ENCODE measurements at regions not wholly inside any gene's neighbourhood (a gene's known extent, or its start where the extent isn't known, plus 50 kb on each side); places are given as distances from the start of the nearest gene placed in this dataset.

- Mint-ChIP-seq H3K27ac (no peak overlapping the region), H3K4me1 (peaks cover 5% of the 10 kb centered on the region), H3K9me3 (no peaks in the 10 kb centered on the region), H3K36me3 (ENCODE audit: low read depth) (no peaks in the 10 kb centered on the region), H3K27me3 (ENCODE audit: low read depth, poor library complexity) (peaks cover 5% of the 10 kb centered on the region), H3K4me3 (no peak overlapping the region)
- TF ChIP-seq CTCF (IDR thresholded peaks at IDR 0.05): no peak
- DNase-seq: no peak
Observed at GRCh38 chr6:132964101-132964867, 149.9 kb downstream of the RPS12 start.

GRCh38 chr6:132964868-132965382, 150.6 kb downstream of the RPS12 start:
- Mint-ChIP-seq H3K9me3 (no peaks in the 10 kb centered on the region), H3K27ac (no peak overlapping the region)

GRCh38 chr6:132967871-132968270, 153.5 kb downstream of the RPS12 start:
- H3K9me3 Mint-ChIP-seq: no peaks in the 10 kb centered on the region
- H3K27ac Mint-ChIP-seq: no peak overlapping the region
- no peak for TF ChIP-seq CTCF (IDR thresholded peaks at IDR 0.05)
- no peaks in the 10 kb centered on the region for H3K36me3 Mint-ChIP-seq (ENCODE audit: low read depth)
- DNase-seq: no peak
- H3K4me3 Mint-ChIP-seq: no peak overlapping the region
- H3K27me3 Mint-ChIP-seq (ENCODE audit: low read depth, poor library complexity): no peaks in the 10 kb centered on the region
- peaks cover 19% of the 10 kb centered on the region for H3K4me1 Mint-ChIP-seq

More at GRCh38 chr6:132964868-132965382, 150.6 kb downstream of the RPS12 start:
- Mint-ChIP-seq H3K27me3 (ENCODE audit: low read depth, poor library complexity) (peaks cover 5% of the 10 kb centered on the region), H3K4me1 (peaks cover 9% of the 10 kb centered on the region), H3K36me3 (ENCODE audit: low read depth) (no peaks in the 10 kb centered on the region), H3K4me3 (no peak overlapping the region)
- TF ChIP-seq CTCF (IDR thresholded peaks at IDR 0.05): no peak
- DNase-seq: no peak

- TF ChIP-seq CTCF (IDR thresholded peaks at IDR 0.05): no peak
- Mint-ChIP-seq H3K27ac (no peak overlapping the region), H3K4me3 (no peak overlapping the region), H3K27me3 (ENCODE audit: low read depth, poor library complexity) (no peaks in the 10 kb centered on the region), H3K36me3 (ENCODE audit: low read depth) (no peaks in the 10 kb centered on the region), H3K4me1 (peaks cover 26% of the 10 kb centered on the region), H3K9me3 (no peaks in the 10 kb centered on the region)
- no peak for DNase-seq
Observed at GRCh38 chr6:132968419-132968950, 154.1 kb downstream of the RPS12 start.

- H3K27ac Mint-ChIP-seq: no peak overlapping the region
- no peaks in the 10 kb centered on the region for H3K27me3 Mint-ChIP-seq (ENCODE audit: low read depth, poor library complexity)
- no peaks in the 10 kb centered on the region for H3K9me3 Mint-ChIP-seq
- TF ChIP-seq CTCF (IDR thresholded peaks at IDR 0.05): no peak
- no peak overlapping the region for H3K4me3 Mint-ChIP-seq
- H3K36me3 Mint-ChIP-seq (ENCODE audit: low read depth): no peaks in the 10 kb centered on the region
- peaks cover 33% of the 10 kb centered on the region for H3K4me1 Mint-ChIP-seq
- DNase-seq: no peak
Observed at GRCh38 chr6:132969196-132969595, 154.8 kb downstream of the RPS12 start.
